CD8-positive, alpha-beta memory T cell (primary cell): ENCODE measurements at regions not wholly inside any gene's neighbourhood (a gene's known extent, or its start where the extent isn't known, plus 50 kb on each side); places are given as distances from the start of the nearest gene placed in this dataset.

Source experiments
- CTCF ChIA-PET: fragments of 350-600 bp; sonication (Branson Sonifier 250); formaldehyde crosslinking; loops from one replicate; lab custom pipeline; 2021; ENCODE audit warnings: antibody characterized with exemption; lab: Charles Lee
- POLR2A ChIA-PET: fragments of 350-600 bp; sonication (Branson Sonifier 250); formaldehyde crosslinking; loops from one replicate; lab custom pipeline; 2021; ENCODE audit warnings: antibody characterized with exemption; lab: Charles Lee
- DNase-seq, 5 donors: peaks; one replicate each; pipeline versions ENCODE4 v3.0.0 to v3.0.0-alpha.2; 2020 to 2022; ENCODE audit warnings: mixed read lengths in 1 of 5
- H3K27ac ChIP-seq: one replicate; pipeline ENCODE4 v1.7.0; 2013; ENCODE audit warnings: low read depth, mild to moderate bottlenecking, low read length, moderate library complexity
- H3K27me3 ChIP-seq: 2 replicates; pipeline ENCODE4 v1.7.0; 2013; ENCODE audit warnings: low read length, mild to moderate bottlenecking; ENCODE audit not compliant: insufficient read depth, poor library complexity, severe bottlenecking
- H3K36me3 ChIP-seq: 2 replicates; pipeline ENCODE4 v1.7.0; 2013; ENCODE audit warnings: mild to moderate bottlenecking, low read length, moderate library complexity; ENCODE audit not compliant: insufficient read depth
- H3K4me1 ChIP-seq: 2 replicates; pipeline ENCODE4 v1.7.0; 2013; ENCODE audit warnings: mild to moderate bottlenecking, low read length, moderate library complexity; ENCODE audit not compliant: insufficient read depth
- H3K4me3 ChIP-seq: 2 replicates; pipeline ENCODE4 v1.7.0; 2013; ENCODE audit warnings: mild to moderate bottlenecking, low read length
- H3K9me3 ChIP-seq: 2 replicates; pipeline ENCODE4 v1.7.0; 2013; ENCODE audit warnings: mild to moderate bottlenecking, low read length
- H3K27ac Mint-ChIP-seq, 8 donors: one replicate each; pipeline ENCODE4 v1.8.0; 2020 to 2021; ENCODE audit warnings: mixed read lengths in 8 of 8, mild to moderate bottlenecking in 6 of 8, inconsistent platforms in 3 of 8, moderate library complexity in 3 of 8
- H3K27me3 Mint-ChIP-seq, 2 donors: one replicate each; pipeline ENCODE4 v1.8.0; 2020 to 2021; ENCODE audit warnings: mixed read lengths in 2 of 2, mild to moderate bottlenecking in 1 of 2, moderate library complexity in 1 of 2
- H3K36me3 Mint-ChIP-seq, 3 donors: one replicate each; pipeline ENCODE4 v1.8.0; 2020 to 2021; ENCODE audit warnings: mixed read lengths in 3 of 3, inconsistent platforms in 1 of 3, mild to moderate bottlenecking in 1 of 3
- H3K4me1 Mint-ChIP-seq, 3 donors: one replicate each; pipeline ENCODE4 v1.8.0; 2020 to 2021; ENCODE audit warnings: mixed read lengths in 3 of 3, inconsistent platforms in 1 of 3, mild to moderate bottlenecking in 1 of 3
- H3K4me3 Mint-ChIP-seq, 7 donors: one replicate each; pipeline ENCODE4 v1.8.0; 2020 to 2021; ENCODE audit warnings: mixed read lengths in 7 of 7, mild to moderate bottlenecking in 6 of 7, moderate library complexity in 4 of 7, inconsistent platforms in 2 of 7
- H3K9me3 Mint-ChIP-seq, 5 donors: one replicate each; pipeline ENCODE4 v1.8.0; 2020 to 2022; ENCODE audit warnings: mixed read lengths in 5 of 5, mild to moderate bottlenecking in 3 of 5, moderate library complexity in 2 of 5, inconsistent platforms in 1 of 5

DNA sequence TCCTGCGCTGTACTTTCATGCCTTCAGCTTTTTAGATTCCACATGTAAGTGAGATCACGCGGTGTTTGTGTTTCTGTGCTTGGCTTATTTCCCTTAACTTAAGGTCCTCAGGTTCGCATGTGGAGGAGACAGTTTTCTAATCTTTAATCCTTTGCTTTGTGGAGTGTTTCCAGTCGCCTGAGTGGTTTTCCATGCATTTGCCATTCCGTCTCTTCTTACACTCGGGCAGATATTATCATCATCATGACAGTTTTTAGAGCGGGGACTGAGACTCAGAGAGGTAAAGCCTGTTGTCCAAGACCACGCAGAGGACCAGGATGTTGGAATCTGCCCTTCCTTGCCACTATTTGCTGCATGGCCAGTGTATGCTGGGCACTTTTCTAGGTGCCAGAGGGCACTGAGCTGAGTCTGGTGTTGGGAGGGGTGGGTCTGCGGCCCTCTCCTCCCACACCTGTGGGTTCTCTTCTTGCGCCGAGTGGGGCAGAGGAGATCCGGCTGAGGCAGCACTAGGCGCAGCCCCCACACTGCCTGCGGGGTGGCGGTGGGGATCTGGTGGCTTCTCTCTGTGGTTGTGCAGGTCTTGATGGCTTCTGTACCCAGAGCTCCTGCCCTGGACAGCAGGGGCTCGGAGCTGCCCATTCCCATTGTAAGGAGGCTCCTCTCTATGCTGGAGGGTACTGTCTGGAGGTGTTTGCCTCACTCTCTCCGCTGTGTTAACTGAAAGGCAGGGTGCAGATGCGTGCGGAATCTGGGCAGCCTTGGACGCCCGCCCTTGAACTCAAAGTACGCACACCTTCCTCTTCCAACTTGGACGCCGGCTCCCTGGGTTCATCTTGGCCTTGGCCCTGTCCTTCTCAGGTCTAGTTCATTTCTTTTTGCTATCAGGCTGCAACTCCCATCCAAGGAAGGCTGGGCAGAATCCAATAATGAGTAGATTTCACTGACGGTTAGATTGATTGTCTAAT is 156.0 kb upstream of the RGMA start:
- no peak overlapping the region for H3K4me3 Mint-ChIP-seq

DNA sequence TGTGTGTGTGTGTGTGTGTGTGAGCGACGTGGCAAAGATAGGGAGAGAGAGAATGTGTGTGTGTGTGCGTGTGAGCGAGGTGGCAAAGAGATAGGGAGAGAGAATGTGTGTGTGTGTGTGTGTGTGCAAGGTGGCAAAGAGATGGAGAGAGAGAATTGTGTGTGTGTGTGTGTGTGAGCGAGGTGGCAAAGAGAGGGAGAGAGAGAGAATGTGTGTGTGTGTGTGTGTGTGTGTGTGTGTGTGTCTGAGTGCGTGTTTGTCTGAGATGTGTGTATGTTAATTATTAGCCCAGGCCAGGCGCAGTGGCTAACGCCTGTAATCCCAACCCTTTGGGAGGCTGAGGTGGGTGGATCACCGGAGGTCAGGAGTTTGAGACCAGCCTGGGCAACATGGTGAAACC is 154.6 kb upstream of the RGMA start:
- ChIA-PET CTCF (no interaction called here), POLR2A (no interaction called here)
- Histone ChIP-seq H3K4me1 (no peaks in the 10 kb centered on the region), H3K4me3 (no peak overlapping the region), H3K27ac (no peak overlapping the region), H3K36me3 (no peaks in the 10 kb centered on the region), H3K9me3 (no peaks in the 10 kb centered on the region), H3K27me3 (peaks cover 5% of the 10 kb centered on the region)
- Mint-ChIP-seq H3K4me1 (peaks cover 0 to 12% (median 0%) of the 10 kb centered on the region in 3 donors), H3K27me3 (peaks cover 21 to 46% of the 10 kb centered on the region in 2 donors), H3K36me3 (no peaks in the 10 kb centered on the region), H3K27ac (no peak overlapping the region), H3K9me3 (peaks cover 0 to 2% (median 0%) of the 10 kb centered on the region in 5 donors), H3K4me3 (no peak overlapping the region)
- no peak for DNase-seq

More for the DNA sequence above, 156.0 kb upstream of the RGMA start:
- H3K9me3 ChIP-seq = no peaks in the 10 kb centered on the region
- ChIA-PET CTCF (no interaction called here), POLR2A (no interaction called here)
- H3K9me3 Mint-ChIP-seq = no peaks in the 10 kb centered on the region
- H3K27me3 ChIP-seq = peaks cover 5% of the 10 kb centered on the region
- H3K27ac Mint-ChIP-seq = peak overlapping the region in 1 of 8 donors; percentile 61
- no peaks in the 10 kb centered on the region for H3K4me1 ChIP-seq
- peaks cover 0 to 12% (median 0%) of the 10 kb centered on the region in 3 donors for H3K4me1 Mint-ChIP-seq
- no peak overlapping the region for H3K4me3 ChIP-seq
- H3K27ac ChIP-seq = no peak overlapping the region
- peaks cover 12 to 40% of the 10 kb centered on the region in 2 donors for H3K27me3 Mint-ChIP-seq
- H3K36me3 ChIP-seq = no peaks in the 10 kb centered on the region
- no peaks in the 10 kb centered on the region for H3K36me3 Mint-ChIP-seq
- no peak for DNase-seq

DNA sequence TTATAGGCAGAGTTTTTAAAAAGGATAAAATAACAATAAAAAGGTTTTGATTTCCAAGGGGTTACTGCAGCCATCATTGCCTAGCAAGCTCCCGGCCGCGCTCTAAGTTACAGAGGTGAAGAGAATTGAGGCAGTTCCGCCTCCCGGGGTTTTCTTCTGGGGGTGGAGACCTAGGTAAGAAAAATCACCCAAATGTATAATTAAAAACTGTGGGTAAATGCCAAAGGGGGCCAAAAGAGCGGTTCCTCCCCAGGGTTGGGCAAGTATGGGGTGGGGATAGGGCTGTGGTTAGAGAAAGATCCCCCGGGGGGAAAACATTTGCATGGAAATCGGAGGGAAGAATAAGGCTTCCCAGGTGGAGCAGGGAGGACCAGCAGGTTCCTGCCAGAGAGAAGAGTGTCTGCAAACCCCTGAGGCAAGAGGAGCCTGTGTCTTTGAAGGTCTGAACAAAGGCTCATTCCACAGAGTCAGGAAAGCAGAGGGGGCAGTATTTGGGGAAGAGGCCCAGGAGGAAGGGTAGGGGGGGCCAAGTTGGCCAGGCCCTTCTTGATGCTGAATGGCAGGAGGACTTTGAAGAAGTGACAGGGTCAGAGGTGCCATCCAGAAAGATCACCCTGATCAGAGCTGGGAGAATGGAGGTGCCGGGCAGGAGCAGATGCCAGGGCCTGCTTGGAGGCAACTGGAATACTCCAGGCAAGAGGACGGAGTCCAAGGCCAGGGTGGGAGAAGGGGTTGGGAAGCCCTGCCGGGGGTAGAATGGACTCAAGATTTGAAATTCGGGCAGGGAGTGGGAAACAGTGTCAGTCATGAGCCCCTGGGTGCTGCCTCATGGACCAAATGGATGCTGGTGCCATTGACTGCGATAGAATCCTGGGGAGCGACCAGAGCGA is 152.9 kb upstream of the RGMA start:
- ChIA-PET CTCF (no interaction called here), POLR2A (no interaction called here)
- Mint-ChIP-seq H3K4me3 (no peak overlapping the region), H3K4me1 (no peaks in the 10 kb centered on the region), H3K36me3 (peaks cover 0 to 1% (median 0%) of the 10 kb centered on the region in 3 donors), H3K9me3 (peaks cover 0 to 4% (median 2%) of the 10 kb centered on the region in 5 donors), H3K27me3 (peaks cover 25 to 45% of the 10 kb centered on the region in 2 donors), H3K27ac (peak overlapping the region in 1 of 8 donors; percentile 88)
- peaks cover 4% of the 10 kb centered on the region for H3K27me3 ChIP-seq
- no peaks in the 10 kb centered on the region for H3K9me3 ChIP-seq
- no peak for DNase-seq
- H3K4me1 ChIP-seq = no peaks in the 10 kb centered on the region
- no peak overlapping the region for H3K4me3 ChIP-seq
- no peaks in the 10 kb centered on the region for H3K36me3 ChIP-seq
- H3K27ac ChIP-seq = no peak overlapping the region

GRCh38 chr15:93239993-93240392 is 151.0 kb upstream of the RGMA start:
- POLR2A ChIA-PET = no interaction called here
- Mint-ChIP-seq H3K4me1 (peaks cover 5 to 11% (median 10%) of the 10 kb centered on the region in 3 donors), H3K4me3 (no peak overlapping the region), H3K27ac (no peak overlapping the region), H3K9me3 (peaks cover 0 to 4% (median 2%) of the 10 kb centered on the region in 5 donors), H3K27me3 (peaks cover 27 to 50% of the 10 kb centered on the region in 2 donors), H3K36me3 (peaks cover 0 to 3% (median 1%) of the 10 kb centered on the region in 3 donors)
- no peak overlapping the region for H3K4me3 ChIP-seq
- CTCF ChIA-PET = no interaction called here
- DNase-seq = no peak
- no peaks in the 10 kb centered on the region for H3K4me1 ChIP-seq
- H3K27me3 ChIP-seq = peaks cover under 1% of the 10 kb centered on the region
- H3K9me3 ChIP-seq = no peaks in the 10 kb centered on the region
- no peak overlapping the region for H3K27ac ChIP-seq
- no peaks in the 10 kb centered on the region for H3K36me3 ChIP-seq

DNA sequence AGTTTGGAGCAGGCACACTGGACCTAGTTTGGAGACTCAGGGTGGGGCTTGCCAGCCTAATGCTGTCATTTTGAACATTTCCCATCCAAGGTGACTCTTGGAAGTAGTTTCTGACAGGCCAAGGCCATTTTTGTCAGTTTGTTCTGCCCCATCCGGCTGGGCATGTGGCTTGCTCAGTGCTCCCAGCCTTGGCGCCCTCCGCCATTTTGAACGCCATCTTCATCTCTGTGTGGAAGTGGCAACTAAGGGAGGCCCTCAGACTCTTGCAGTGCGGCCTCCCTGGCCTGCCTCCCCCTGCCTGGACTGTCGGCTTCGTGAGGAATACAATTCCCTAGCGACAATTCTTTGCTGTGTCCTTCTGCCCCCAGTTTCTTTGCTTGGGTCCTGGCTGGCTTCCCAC is 150.6 kb upstream of the RGMA start:
- H3K4me1 Mint-ChIP-seq = peaks cover 5 to 11% (median 10%) of the 10 kb centered on the region in 3 donors
- no peaks in the 10 kb centered on the region for H3K9me3 ChIP-seq
- H3K27ac ChIP-seq = no peak overlapping the region
- DNase-seq = no peak
- H3K4me3 Mint-ChIP-seq = no peak overlapping the region
- H3K27me3 ChIP-seq = peaks cover 4% of the 10 kb centered on the region
- no peaks in the 10 kb centered on the region for H3K4me1 ChIP-seq
- no peaks in the 10 kb centered on the region for H3K36me3 ChIP-seq
- no peak overlapping the region for H3K4me3 ChIP-seq
- H3K9me3 Mint-ChIP-seq = peaks cover 0 to 4% (median 2%) of the 10 kb centered on the region in 5 donors
- peaks cover 0 to 4% (median 1%) of the 10 kb centered on the region in 3 donors for H3K36me3 Mint-ChIP-seq
- POLR2A ChIA-PET = no interaction called here
- peaks cover 31 to 51% of the 10 kb centered on the region in 2 donors for H3K27me3 Mint-ChIP-seq
- H3K27ac Mint-ChIP-seq = no peak overlapping the region
- CTCF ChIA-PET = no interaction called here

- Histone ChIP-seq H3K4me3 (no peak overlapping the region), H3K27me3 (peaks cover 5% of the 10 kb centered on the region), H3K36me3 (no peaks in the 10 kb centered on the region), H3K27ac (no peak overlapping the region), H3K9me3 (no peaks in the 10 kb centered on the region), H3K4me1 (no peaks in the 10 kb centered on the region)
- peaks cover 5 to 11% (median 10%) of the 10 kb centered on the region in 3 donors for H3K4me1 Mint-ChIP-seq
- no peak for DNase-seq
- H3K27me3 Mint-ChIP-seq = peaks cover 33 to 51% of the 10 kb centered on the region in 2 donors
- ChIA-PET POLR2A (no interaction called here), CTCF (no interaction called here)
- peak overlapping the region in 1 of 8 donors; percentile 29 for H3K27ac Mint-ChIP-seq
- peaks cover 0 to 4% (median 2%) of the 10 kb centered on the region in 5 donors for H3K9me3 Mint-ChIP-seq
- peak overlapping the region in 1 of 7 donors; percentile 68 for H3K4me3 Mint-ChIP-seq
- H3K36me3 Mint-ChIP-seq = peaks cover 0 to 4% (median 1%) of the 10 kb centered on the region in 3 donors
Measured at GRCh38 chr15:93238641-93239040, 149.6 kb upstream of the RGMA start.

DNA sequence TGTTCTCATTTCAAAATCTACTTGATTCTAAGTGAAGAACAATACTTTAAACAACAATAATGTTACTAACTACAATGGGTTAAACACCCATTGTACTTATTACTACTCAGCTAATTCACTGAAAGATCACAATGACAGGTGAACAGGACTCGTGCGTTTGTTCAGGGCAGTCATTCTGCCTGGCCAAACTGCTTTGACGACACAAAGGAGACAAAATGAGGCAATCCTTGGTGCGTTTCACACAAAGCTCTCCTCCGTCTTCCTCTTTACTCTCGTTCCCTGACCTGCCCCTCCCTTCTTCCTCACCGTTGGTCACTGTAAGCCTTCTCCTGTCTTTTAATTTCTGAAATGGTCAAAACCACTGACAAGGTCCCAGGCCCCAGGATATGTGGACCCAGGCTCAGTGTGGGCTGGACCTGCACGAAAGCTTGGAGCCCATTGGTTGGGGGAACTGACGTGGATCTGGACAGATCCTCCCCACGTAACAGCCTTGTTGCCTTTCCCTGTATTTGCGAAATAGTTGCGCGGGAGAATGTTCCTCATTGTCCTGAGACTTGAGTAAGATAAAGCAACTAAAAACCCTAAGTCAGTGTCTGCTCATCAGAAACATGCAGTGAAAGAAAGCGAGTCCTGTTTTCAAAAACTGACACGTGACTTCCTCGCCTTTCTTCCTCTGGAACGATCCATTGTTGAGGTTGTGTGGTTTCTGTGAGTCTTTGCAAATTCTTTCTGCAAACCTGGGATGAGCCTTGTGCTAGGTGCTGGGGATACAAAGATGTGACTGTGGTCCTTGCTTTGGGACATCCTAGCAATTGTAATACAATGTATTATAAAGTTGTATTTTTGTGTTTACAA is 147.1 kb upstream of the RGMA start:
- Histone ChIP-seq H3K27ac (no peak overlapping the region), H3K4me1 (no peaks in the 10 kb centered on the region), H3K27me3 (peaks cover 5% of the 10 kb centered on the region), H3K36me3 (no peaks in the 10 kb centered on the region), H3K9me3 (no peaks in the 10 kb centered on the region), H3K4me3 (peak overlapping the region; percentile 12)
- peaks cover 0 to 4% (median 1%) of the 10 kb centered on the region in 3 donors for H3K36me3 Mint-ChIP-seq
- H3K27ac Mint-ChIP-seq = peak overlapping the region in 1 of 8 donors; percentile 4
- CTCF ChIA-PET = no interaction called here
- H3K4me1 Mint-ChIP-seq = peaks cover 14 to 26% (median 23%) of the 10 kb centered on the region in 3 donors
- peaks cover 34 to 59% of the 10 kb centered on the region in 2 donors for H3K27me3 Mint-ChIP-seq
- H3K9me3 Mint-ChIP-seq = peaks cover 0 to 4% (median 2%) of the 10 kb centered on the region in 5 donors
- DNase-seq = no peak
- peak overlapping the region in 5 of 7 donors; percentile 28 to 62 (median 38) for H3K4me3 Mint-ChIP-seq
- POLR2A ChIA-PET = no interaction called here
